Neural cell (in vitro differentiated cells): ENCODE measurements at regions not wholly inside any gene's neighbourhood (a gene's known extent, or its start where the extent isn't known, plus 50 kb on each side); places are given as distances from the start of the nearest gene placed in this dataset.

Experiments used
- H2AFZ ChIP-seq: fragments of 200-600, 300-800 bp; sonication (generic), shearing (Covaris generic); 2 replicates; pipeline ENCODE4 v1.6.0; 2014; ENCODE audit warnings: low read depth, mild to moderate bottlenecking, antibody characterized with exemption, low read length, moderate library complexity
- H3F3A ChIP-seq: fragments of 200-600 bp; shearing (Covaris generic); 2 replicates; pipeline ENCODE4 v1.6.1; 2016; ENCODE audit warnings: mild to moderate bottlenecking, moderate library complexity, mixed read lengths, antibody characterized with exemption, low read length; ENCODE audit not compliant: insufficient read depth, poor library complexity, severe bottlenecking
- H3K27ac ChIP-seq: fragments of 200-600, 300-800 bp; sonication (generic), shearing (Covaris generic); 2 replicates; pipeline ENCODE4 v1.5.1; 2014; ENCODE audit warnings: mild to moderate bottlenecking, low read length, moderate library complexity
- H3K27me3 ChIP-seq: fragments of 300-800, 200-600 bp; sonication (generic), shearing (Covaris generic); 2 replicates; pipeline ENCODE4 v1.6.0; 2014; ENCODE audit warnings: mild to moderate bottlenecking, low read depth, low read length, moderate library complexity; ENCODE audit not compliant: insufficient read depth
- H3K36me3 ChIP-seq: fragments of 300-800, 200-600 bp; sonication (generic), shearing (Covaris generic); 2 replicates; pipeline ENCODE4 v1.5.1; 2014; ENCODE audit warnings: mild to moderate bottlenecking, antibody characterized with exemption, low read length, moderate library complexity; ENCODE audit not compliant: insufficient read depth
- H3K4me2 ChIP-seq: fragments of 300-800, 200-600 bp; sonication (generic), shearing (Covaris generic); 2 replicates; pipeline ENCODE4 v1.6.0; 2014; ENCODE audit warnings: mild to moderate bottlenecking, low read length
- H3K4me3 ChIP-seq: fragments of 300-800, 200-600 bp; sonication (generic), shearing (Covaris generic); 2 replicates; pipeline ENCODE4 v1.5.1; 2014; ENCODE audit warnings: mild to moderate bottlenecking, low read length, moderate library complexity
- H3K79me2 ChIP-seq: fragments of 200-600 bp; shearing (Covaris generic); replicated peaks from 2 replicates; pipeline ENCODE4 v1.6.0; 2014; ENCODE audit warnings: mild to moderate bottlenecking, low read length, moderate library complexity; ENCODE audit not compliant: insufficient read depth
- H3K9ac ChIP-seq: fragments of 300-800, 200-600 bp; sonication (generic), shearing (Covaris generic); 2 replicates; pipeline ENCODE4 v1.6.1; 2016; ENCODE audit warnings: mild to moderate bottlenecking, low read length, mixed read lengths
- H3K9me2 ChIP-seq: fragments of 200-600 bp; shearing (Covaris generic); 2 replicates; pipeline ENCODE4 v1.6.1; 2016; ENCODE audit warnings: mild to moderate bottlenecking, low read length, mixed read lengths; ENCODE audit not compliant: insufficient read depth
- H3K9me3 ChIP-seq: fragments of 200-600, 300-800 bp; sonication (generic), shearing (Covaris generic); 2 replicates; pipeline ENCODE4 v1.6.1; 2016; ENCODE audit warnings: mild to moderate bottlenecking, mixed run types, low read length, moderate library complexity, mixed read lengths
- H4K20me1 ChIP-seq: fragments of 200-600 bp; shearing (Covaris generic); 2 replicates; pipeline ENCODE4 v1.6.1; 2016; ENCODE audit warnings: mild to moderate bottlenecking, mixed run types; ENCODE audit not compliant: insufficient read depth
- CTCF ChIP-seq: fragments of 450-650 bp; IDR thresholded peaks from 2 replicates; pipeline ENCODE4 v1.5.1; 2014; ENCODE audit warnings: antibody characterized with exemption, mild to moderate bottlenecking, moderate library complexity; ENCODE audit not compliant: poor library complexity, severe bottlenecking
- EP300 ChIP-seq: fragments of 450-650 bp; conservative IDR thresholded peaks from 2 replicates; pipeline ENCODE4 v1.6.1; 2014; ENCODE audit warnings: antibody characterized with exemption, mild to moderate bottlenecking, moderate library complexity; ENCODE audit not compliant: poor library complexity, severe bottlenecking
- EZH2 ChIP-seq: fragments of 200-600, 300-800 bp; shearing (Covaris generic), sonication (generic); IDR thresholded peaks from 2 replicates; pipeline ENCODE4 v1.6.1; 2014; ENCODE audit warnings: antibody characterized with exemption, low read length, borderline replicate concordance, mild to moderate bottlenecking; ENCODE audit not compliant: insufficient read depth, poor library complexity, severe bottlenecking
- MXI1 ChIP-seq: fragments of 450-650 bp; conservative IDR thresholded peaks from 2 replicates; pipeline ENCODE4 v1.6.1; 2014; ENCODE audit warnings: antibody characterized with exemption, mild to moderate bottlenecking; ENCODE audit not compliant: poor library complexity, severe bottlenecking
- POLR2AphosphoS5 ChIP-seq: IDR thresholded peaks from 2 replicates; pipeline ENCODE4 v1.6.1; 2012
- RAD21 ChIP-seq: fragments of 450-650 bp; conservative IDR thresholded peaks from 2 replicates; pipeline ENCODE4 v1.6.1; 2014; ENCODE audit warnings: antibody characterized with exemption, mild to moderate bottlenecking, moderate library complexity
- REST ChIP-seq: IDR thresholded peaks from 2 replicates; pipeline ENCODE4 v1.6.1; 2012; ENCODE audit warnings: borderline replicate concordance
- SMC3 ChIP-seq: fragments of 450-650 bp; conservative IDR thresholded peaks from 2 replicates; pipeline ENCODE4 v1.6.1; 2014; ENCODE audit warnings: antibody characterized with exemption, mild to moderate bottlenecking, moderate library complexity; ENCODE audit not compliant: poor library complexity
- TAF1 ChIP-seq: IDR thresholded peaks from 2 replicates; pipeline ENCODE4 v1.6.1; 2012; ENCODE audit warnings: low read depth

GRCh38 chr5:68373050-68373449 is 157.5 kb downstream of the PIK3R1 start:
- Histone ChIP-seq H3K4me3 (no peak overlapping the region), H3K79me2 (no peaks in the 10 kb centered on the region), H3K9me2 (no peaks in the 10 kb centered on the region), H2AFZ (no peak overlapping the region), H3K27me3 (no peaks in the 10 kb centered on the region), H3K27ac (no peak overlapping the region), H4K20me1 (no peaks in the 10 kb centered on the region), H3K36me3 (no peaks in the 10 kb centered on the region), H3F3A (no peaks in the 10 kb centered on the region), H3K4me2 (no peak overlapping the region), H3K9ac (no peak overlapping the region), H3K9me3 (no peaks in the 10 kb centered on the region)
- no peak for TF ChIP-seq SMC3
- TF ChIP-seq MXI1: no peak
- TF ChIP-seq EZH2: no peak
- no peak for TF ChIP-seq CTCF
- no peak for TF ChIP-seq RAD21
- no peak for TF ChIP-seq POLR2AphosphoS5
- TF ChIP-seq EP300: no peak
- TF ChIP-seq REST: no peak
- no peak for TF ChIP-seq TAF1

GRCh38 chr5:68374796-68375518 is 159.4 kb downstream of the PIK3R1 start:
- Histone ChIP-seq H3K9ac (no peak overlapping the region), H3K9me2 (no peaks in the 10 kb centered on the region), H3K27ac (no peak overlapping the region), H4K20me1 (no peaks in the 10 kb centered on the region), H3K4me2 (no peak overlapping the region), H3K36me3 (no peaks in the 10 kb centered on the region), H2AFZ (no peak overlapping the region), H3K9me3 (no peaks in the 10 kb centered on the region), H3F3A (no peaks in the 10 kb centered on the region), H3K4me3 (no peak overlapping the region), H3K79me2 (no peaks in the 10 kb centered on the region), H3K27me3 (no peaks in the 10 kb centered on the region)
- TF ChIP-seq EZH2: no peak
- TF ChIP-seq RAD21: no peak
- TF ChIP-seq CTCF: no peak
- no peak for TF ChIP-seq SMC3
- TF ChIP-seq TAF1: no peak
- no peak for TF ChIP-seq POLR2AphosphoS5
- TF ChIP-seq REST: no peak
